HG02852 (cell line): ENCODE measurements at regions not wholly inside any gene's neighbourhood (a gene's known extent, or its start where the extent isn't known, plus 50 kb on each side); places are given as distances from the start of the nearest gene placed in this dataset.
A peak's percentile ranks its signal among the peaks of the same experiment; 100 is the strongest.

Source experiments
- ATAC-seq: cut with Tn5 transposase; IDR thresholded peaks from one replicate; pipeline ENCODE4 v1.9.1; 2021; ENCODE audit warnings: mild to moderate bottlenecking, moderate library complexity; ENCODE audit not compliant: unreplicated experiment

DNA sequence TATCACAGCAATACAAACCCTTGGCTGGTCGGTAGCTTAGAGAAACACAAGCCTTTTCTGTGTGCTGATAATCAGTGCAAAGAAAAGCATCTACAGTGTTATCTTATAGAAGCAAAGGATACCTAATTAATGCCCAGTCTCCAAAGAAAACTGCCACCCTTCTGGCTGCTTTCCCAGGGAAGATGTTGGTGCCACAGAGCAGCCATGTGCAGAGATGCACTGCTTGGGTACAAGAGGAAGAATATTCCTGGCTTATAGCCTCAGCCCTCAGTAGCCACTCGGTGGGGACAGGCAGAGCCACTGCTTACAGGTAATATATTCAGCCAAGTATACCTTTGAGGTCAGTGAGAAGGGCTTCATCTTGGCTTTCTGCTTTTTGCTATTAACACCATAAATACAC, 185.3 kb downstream of the PCSK1 start:
- no peak for ATAC-seq

DNA sequence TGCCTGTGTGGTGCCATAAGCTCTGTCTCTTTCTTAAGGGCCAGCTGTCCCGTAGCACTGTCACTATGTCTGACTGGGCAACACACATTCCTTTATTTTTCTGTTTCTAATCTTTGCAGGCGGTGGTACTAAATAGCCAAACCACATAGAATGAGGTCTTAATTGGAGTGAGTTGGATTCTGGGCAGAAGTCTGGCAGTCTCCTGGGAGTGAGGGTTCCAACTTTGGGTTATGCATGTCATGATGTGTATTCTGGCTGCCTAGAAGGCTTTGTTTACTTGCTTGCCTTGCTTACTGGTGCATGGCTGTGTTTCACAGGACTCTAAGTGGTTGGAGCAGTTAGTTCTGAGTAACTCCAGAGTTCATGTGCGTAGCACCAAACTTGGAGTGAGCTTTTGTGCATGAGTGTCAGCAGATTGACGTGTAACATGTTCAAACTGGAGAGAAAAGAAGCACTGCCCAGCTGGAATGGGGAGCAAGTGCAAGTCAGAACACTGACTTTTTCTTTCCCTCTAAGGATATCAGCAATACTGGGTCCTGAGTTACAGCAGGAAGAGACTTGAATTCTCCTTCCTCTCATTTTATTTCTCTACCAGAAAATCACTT, 185.8 kb downstream of the PCSK1 start:
- ATAC-seq: no peak

DNA sequence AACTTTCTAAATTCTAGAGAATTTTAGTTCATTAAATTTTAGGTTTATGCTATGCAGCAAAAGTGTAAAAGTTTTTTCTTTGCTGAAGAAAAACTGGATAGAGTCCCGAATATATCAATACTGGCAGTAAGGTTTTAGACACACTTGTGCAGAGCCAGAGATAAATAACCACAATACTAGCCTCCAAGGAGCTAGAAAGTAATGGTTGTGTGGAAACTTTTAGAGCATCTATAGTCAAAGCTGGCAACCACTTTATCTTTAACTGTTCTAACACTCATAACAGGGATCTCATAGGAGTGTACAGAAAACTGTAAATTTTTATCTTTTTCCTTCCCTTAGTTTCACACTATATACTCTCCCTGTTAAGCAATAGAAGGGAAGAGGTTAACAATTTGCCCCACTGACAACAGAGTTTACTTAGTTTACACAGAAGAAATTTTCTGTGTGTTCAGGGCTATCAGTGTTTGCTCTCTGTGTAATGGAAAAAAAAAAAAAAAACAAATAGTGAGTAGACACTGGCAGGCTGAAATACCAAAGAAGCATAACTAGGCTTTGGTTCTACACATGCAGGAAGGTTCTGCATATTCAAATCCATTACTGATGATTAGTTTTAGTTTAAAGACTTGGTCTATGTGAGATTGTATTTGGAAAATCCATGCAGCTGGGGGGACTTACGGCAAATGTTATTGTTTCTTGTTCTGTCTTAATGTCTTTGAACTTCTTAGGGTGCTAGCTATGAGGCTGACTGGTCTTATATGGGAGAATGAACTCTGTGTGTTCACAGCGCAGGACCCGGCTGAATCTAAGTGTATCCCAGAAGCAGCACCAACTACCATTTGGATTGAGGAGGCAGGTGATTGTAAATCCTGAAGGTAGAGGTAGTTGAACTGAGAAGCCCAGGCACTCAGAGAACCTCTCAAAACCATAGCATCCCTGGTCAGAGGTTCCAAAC, 187.6 kb downstream of the PCSK1 start:
- no peak for ATAC-seq

DNA sequence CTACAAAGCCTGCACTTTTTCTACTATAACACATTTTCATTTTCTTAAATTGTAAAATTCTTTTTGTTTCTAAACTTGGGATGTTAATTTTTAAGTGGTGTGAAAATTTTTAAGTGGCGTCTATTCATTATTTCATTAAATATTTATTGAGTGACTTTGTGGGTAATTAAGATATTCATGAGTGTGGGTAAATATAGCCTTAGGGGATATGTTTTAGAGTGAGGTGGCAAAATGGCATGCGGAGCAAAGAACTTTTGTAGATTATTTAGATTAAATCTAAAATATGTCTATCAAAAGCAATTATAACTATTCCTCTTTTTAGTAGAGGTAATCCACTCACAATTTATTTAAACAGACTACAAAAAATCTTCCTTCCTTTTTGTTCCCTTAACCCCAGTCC, 188.4 kb downstream of the PCSK1 start:
- no peak for ATAC-seq

DNA sequence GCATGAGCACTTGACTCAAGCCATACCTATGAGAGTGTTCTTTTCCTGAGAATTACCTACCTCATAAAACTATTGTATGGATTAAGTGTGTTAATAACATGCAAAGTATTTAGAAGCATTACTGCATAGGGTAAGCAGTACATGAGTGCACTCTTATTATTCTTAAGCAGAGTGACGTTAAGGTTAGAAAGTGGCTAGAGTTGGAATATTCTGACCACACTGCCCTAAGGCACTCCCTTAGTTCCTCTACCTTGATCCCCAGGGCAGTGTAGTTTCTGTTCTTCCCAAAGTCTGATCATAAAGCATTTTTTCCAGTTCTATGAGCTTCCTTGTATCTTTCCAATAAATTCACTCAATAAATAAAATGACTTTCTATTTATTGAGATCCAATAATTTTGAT, 189.2 kb downstream of the PCSK1 start:
- ATAC-seq: no peak

DNA sequence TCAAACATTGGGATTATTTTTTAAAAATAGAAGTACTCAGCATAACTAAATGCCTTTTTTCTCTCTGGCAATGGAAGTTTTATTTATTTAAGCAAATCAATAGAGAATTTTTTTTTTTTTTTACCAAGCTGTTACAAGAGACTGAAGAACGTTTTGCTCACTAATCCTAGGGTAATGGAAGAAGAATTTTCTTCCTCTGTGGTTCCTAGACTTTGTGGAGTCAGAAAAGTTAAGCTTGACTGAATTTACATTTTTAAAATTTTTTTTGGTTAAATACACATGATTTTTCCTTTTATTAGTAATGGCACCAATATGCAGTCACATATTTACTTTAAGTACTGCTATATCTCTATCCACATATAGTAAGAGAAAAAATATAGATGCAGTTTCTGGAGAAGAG, 189.8 kb downstream of the PCSK1 start:
- no peak for ATAC-seq

- ATAC-seq: no peak
Observed at GRCh38 chr5:96242571-96242970, 190.5 kb downstream of the PCSK1 start.

DNA sequence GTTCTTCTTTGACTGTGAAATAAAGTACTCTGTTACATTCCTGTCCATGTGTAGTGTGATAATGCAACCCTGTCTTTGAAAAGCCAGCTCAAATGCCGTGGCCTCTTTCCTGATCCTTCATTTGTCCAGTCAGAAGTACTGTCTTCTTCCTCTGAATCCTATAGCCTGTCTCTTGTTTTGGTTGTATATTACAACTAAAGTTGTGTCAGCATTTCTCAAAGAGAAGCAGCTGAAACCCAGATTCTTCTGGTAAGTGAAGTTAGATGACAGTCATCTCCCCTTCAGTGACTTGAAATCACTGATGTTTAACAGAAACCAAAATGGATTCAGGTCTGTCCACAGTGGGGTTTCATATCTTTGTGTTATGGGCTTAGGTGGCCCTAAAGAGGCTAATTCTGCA, 196.2 kb downstream of the PCSK1 start:
- no peak for ATAC-seq

GRCh38 chr5:96236051-96236450, 197.0 kb downstream of the PCSK1 start:
- no peak for ATAC-seq

DNA sequence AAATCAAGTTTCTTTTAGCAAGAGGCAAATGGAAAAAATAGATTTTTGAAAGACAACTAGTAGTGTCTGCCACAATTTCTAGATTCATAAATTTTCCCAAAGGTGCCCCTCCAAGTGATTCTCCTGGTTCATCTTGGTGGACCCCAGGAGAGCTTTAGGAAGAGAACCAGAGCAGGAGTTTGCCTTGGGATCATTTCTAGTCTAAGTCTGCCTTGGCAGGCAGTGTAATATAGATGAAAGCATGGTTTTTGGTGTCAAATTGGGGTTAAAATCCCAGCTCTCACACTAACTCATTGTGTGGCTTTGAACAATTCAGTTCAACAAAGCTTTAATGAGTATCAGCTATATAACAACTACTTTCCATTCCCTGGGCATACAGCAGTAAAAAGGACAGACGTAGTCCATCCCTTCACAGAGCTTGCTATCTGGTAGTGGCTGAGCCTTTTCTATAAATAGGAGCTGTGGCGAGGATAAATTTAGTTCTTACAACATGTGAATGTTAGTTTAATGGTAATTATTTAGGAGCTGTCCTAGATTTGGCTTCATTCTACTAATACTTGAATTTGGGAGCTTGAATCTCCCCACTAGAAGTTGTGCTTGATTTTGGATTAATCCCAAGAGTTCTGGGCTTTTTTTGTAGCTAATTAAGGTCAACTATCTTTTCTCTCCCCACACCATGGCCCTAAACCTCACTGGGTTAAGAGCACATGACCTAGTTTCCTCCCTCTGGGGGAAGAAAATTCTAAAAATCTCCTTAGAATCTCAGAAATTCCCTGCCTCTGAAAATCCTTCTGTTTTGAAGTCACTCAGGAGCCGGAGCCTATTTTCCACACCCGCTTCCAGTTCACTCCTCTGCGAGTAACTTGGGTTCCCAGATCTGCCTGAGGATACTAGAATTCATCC, 197.8 kb downstream of the PCSK1 start:
- ATAC-seq: no peak

GRCh38 chr5:96232602-96233001, 200.4 kb downstream of the PCSK1 start:
- ATAC-seq: no peak

DNA sequence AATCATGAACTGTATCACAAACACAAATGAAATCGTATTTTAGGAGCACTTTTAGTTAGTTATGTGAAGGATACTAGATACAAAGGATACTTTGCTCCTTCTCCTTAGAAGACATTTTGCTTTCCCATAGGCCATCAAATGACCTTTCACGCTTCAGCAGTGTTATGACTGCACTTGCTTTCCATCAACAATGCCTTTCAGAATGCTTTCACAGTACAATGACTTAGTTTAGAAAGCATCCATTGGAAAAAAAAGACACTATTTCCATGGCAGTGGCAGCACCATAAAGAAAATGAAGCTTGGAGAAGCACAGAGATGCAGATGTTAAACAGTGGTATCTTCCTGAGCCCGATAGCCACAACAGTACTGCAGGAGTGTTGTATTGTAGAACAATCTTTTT, 203.9 kb downstream of the PCSK1 start:
- ATAC-seq: no peak

- ATAC-seq: no peak
Observed at GRCh38 chr5:96228408-96228807, 204.6 kb downstream of the PCSK1 start.

DNA sequence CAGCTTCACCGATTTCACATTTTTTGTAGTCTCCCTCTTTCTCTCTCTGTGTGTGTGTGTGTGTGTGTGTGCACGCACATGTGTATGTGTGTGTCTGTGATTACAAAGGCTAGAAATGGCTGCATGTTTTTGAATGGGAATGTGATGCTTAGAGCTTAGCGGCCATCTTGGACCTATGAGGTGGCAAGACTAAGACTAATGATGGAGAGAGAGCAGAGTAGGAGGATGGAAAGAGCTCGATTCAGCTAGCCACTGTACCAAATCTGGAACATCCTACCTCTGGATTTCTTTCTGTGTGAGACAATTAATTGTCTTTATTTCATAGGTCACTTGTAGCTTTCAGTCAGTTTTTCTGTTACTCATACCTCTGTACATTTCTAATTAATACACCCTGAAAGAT, 205.1 kb downstream of the PCSK1 start:
- ATAC-seq: no peak

GRCh38 chr5:96226941-96227552, 206.0 kb downstream of the PCSK1 start:
- ATAC-seq: no peak

GRCh38 chr5:96222129-96222528, 210.9 kb downstream of the PCSK1 start:
- no peak for ATAC-seq

DNA sequence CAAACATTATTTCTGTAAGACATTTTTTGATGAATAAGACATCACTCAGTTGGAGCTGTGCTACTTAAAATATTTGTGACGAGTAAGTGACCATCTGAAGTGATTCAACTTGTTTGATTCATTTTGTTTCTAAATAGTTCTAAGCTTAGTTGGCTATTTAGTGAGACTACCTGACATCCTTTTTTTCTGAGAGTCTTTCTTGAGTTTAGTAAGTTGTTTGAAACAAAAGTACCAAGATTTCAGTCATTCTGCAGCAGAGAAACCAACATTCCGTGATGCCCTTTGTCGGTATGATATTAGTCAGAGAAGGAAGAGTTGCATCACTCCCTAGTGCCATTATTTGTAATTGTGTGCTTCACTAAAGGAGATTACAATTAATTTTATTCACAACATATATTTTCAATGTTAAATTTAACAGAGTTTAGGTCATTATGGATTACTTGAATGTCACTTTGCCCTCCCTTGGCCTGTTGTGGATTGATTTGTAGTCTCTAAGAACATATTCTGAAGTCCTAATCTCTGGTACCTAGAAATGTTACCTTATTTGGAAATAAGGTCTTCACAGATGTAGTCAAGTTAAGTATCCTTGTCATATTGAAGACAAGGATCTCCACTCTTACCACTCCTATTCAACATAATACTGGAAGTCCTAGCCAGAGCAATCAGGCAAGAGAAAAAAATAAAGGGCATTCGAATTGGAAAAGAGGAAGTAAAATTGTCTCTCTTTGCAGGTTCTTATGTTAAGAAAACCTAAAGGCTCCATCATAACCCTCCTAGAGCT, 212.2 kb downstream of the PCSK1 start:
- peak; percentile 67 for ATAC-seq

- no peak for ATAC-seq
Observed at GRCh38 chr5:96219580-96220281, 213.3 kb downstream of the PCSK1 start.

GRCh38 chr5:96218653-96219052, 214.4 kb downstream of the PCSK1 start:
- no peak for ATAC-seq
